NCI-H82 treated with DMSO at 0.1 percent for 48 hours (cell line): ENCODE measurements at regions not wholly inside any gene's neighbourhood (a gene's known extent, or its start where the extent isn't known, plus 50 kb on each side); places are given as distances from the start of the nearest gene placed in this dataset.
A peak's percentile ranks its signal among the peaks of the same experiment; 100 is the strongest.
"Not testable (repeated sequence)": the region's sequence is repeated elsewhere in the genome, so short reads cannot be mapped to it uniquely, and the experiment has no call there.

Experiments used
- DNase-seq: peaks from one replicate; lab custom pipeline; 2025; ENCODE audit not compliant: unreplicated experiment; lab: John Stamatoyannopoulos, UW

- no peak for DNase-seq
These were observed 1219.7 kb downstream of the OLFM4 start for GRCh38 chr13:54248306-54248705.

GRCh38 chr13:54261856-54262255 is 1233.2 kb downstream of the OLFM4 start:
- DNase-seq: no peak

- no peak for DNase-seq
These were observed 1235.3 kb downstream of the OLFM4 start for GRCh38 chr13:54263868-54264267.

- DNase-seq: peak; percentile 12
These were observed 1238.6 kb downstream of the OLFM4 start for GRCh38 chr13:54267253-54267668.

- not testable (repeated sequence) for DNase-seq
These were observed 1239.5 kb downstream of the OLFM4 start for GRCh38 chr13:54268013-54268695.

GRCh38 chr13:54287062-54287764 is 1258.6 kb downstream of the OLFM4 start:
- peak; percentile 22 for DNase-seq

- DNase-seq: no peak
These were observed 1272.5 kb downstream of the OLFM4 start for GRCh38 chr13:54301085-54301484.

GRCh38 chr13:54305377-54305776 is 1276.8 kb downstream of the OLFM4 start:
- no peak for DNase-seq

- DNase-seq: no peak
These were observed 1284.3 kb downstream of the OLFM4 start for GRCh38 chr13:54312885-54313284.

- DNase-seq: no peak
These were observed 1289.1 kb downstream of the OLFM4 start for GRCh38 chr13:54317722-54318121.

- no peak for DNase-seq
These were observed 1308.9 kb downstream of the OLFM4 start for GRCh38 chr13:54337540-54337939.

GRCh38 chr13:54347531-54347930 is 1318.9 kb downstream of the OLFM4 start:
- DNase-seq: no peak

- no peak for DNase-seq
These were observed 1327.6 kb downstream of the OLFM4 start for GRCh38 chr13:54356209-54356608.

- no peak for DNase-seq
These were observed 1328.2 kb downstream of the OLFM4 start for GRCh38 chr13:54356849-54357248.

GRCh38 chr13:54357284-54357933 is 1328.8 kb downstream of the OLFM4 start:
- no peak for DNase-seq

GRCh38 chr13:54361460-54361859 is 1332.8 kb downstream of the OLFM4 start:
- DNase-seq: no peak

GRCh38 chr13:54366728-54367127 is 1338.1 kb downstream of the OLFM4 start:
- DNase-seq: no peak

GRCh38 chr13:54367639-54368271 is 1339.1 kb downstream of the OLFM4 start:
- DNase-seq: no peak

- DNase-seq: no peak
These were observed 1339.8 kb downstream of the OLFM4 start for GRCh38 chr13:54368387-54368786.

GRCh38 chr13:54373211-54373610 is 1344.6 kb downstream of the OLFM4 start:
- no peak for DNase-seq

GRCh38 chr13:54379461-54379860 is 1350.8 kb downstream of the OLFM4 start:
- DNase-seq: no peak

GRCh38 chr13:54383604-54384003 is 1355.0 kb downstream of the OLFM4 start:
- no peak for DNase-seq
